GM21423 (cell line): ENCODE measurements at regions not wholly inside any gene's neighbourhood (a gene's known extent, or its start where the extent isn't known, plus 50 kb on each side); places are given as distances from the start of the nearest gene placed in this dataset.
A peak's percentile ranks its signal among the peaks of the same experiment; 100 is the strongest.

Experiments used
- ATAC-seq: cut with Tn5 transposase; IDR thresholded peaks from one replicate; pipeline ENCODE4 v1.9.1; 2021; ENCODE audit warnings: mild to moderate bottlenecking, moderate library complexity; ENCODE audit not compliant: unreplicated experiment

DNA sequence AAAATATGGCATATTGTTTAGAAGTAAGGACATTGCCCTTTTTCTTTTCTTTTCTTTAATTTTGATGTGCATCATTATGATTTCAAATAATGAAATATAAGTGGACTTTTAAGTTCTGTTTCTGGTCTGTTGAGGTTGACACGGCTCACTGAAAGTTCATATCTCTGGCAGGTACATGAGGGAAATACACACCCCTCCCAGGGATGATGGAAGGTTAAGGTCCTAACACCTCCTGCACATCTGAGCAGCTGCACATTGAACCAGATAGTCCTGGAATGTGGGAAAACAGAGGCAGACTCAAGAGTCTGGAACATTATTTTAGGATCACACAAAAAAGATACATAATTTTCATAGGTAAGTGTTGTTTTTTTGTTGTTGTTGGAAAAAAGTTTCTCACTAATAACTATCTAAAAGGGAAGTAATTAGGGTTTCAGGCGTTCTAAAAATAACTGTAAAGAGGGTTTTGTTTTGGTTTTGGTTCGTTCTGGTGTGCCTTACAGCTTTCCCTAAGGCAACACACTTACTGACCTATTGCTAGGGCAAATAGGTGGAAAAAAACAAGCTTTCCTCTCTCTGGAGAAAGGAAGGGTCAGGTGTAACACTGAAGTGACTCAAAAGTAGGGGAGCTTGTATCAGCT is 201.2 kb upstream of the PRKCQ start:
- no peak for ATAC-seq

DNA sequence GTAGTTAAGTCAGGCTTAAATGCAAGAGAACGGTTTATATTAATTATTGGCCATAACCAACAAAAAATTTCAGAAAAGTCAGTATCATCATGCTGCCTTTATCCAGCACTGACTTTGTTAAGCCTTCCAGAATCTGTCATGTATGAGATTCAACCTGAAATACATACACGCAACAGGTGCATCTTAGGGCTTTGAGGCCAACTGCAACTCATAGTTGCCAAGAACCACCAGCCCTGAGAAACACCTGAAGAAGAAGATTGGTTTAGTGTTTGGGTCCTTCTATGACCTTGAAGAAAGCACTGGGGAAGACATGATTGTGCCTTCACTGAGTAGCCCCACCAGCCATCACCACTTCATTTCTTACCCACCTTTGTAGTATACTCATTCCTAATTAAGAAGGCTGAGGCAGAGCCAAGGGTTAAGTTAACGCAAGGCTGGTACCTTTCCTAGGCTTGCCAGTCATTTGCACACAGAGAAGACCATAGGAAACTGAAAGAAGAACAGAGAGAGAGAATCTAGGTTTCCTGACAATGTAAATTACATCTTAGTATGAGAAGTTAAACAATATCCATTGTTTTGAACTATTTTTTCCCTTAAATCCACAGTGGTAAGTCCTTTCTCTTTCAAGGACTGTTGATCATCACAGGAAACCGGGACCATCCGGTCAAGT is 200.1 kb upstream of the PRKCQ start:
- ATAC-seq = peak; percentile 44

DNA sequence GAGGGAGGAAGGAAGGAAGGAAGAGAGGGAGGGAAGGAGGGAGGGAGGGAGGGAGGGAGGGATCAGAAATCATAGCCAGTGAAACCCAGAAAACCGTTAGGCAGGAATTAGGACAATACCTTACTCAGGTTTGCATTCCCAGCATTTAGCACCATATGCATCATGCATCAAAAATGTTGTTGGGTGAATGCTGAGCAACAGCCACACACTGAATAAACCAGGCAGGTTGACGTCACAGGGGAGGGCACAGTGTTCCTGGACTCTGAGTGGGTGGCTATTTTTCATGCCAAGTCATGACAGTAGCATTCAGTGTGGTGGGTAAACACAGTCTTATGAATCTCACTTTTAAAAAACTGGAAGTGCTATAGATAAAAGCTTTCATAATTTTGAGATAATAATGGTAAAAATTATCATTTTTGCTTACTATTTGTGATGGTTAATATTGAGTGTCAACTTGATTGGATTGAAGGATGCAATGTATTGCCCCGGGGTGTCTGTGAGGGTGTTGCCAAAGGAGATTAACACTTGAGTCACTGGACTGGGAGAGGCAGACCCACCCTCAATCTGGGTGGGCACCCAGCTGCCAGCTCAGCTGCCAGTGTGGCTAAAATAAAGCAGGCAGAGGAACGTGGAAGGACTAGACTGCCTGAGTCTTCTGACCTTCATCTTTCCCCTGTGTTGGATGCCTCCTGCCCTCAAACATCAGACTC is 199.1 kb upstream of the PRKCQ start:
- ATAC-seq = no peak

DNA sequence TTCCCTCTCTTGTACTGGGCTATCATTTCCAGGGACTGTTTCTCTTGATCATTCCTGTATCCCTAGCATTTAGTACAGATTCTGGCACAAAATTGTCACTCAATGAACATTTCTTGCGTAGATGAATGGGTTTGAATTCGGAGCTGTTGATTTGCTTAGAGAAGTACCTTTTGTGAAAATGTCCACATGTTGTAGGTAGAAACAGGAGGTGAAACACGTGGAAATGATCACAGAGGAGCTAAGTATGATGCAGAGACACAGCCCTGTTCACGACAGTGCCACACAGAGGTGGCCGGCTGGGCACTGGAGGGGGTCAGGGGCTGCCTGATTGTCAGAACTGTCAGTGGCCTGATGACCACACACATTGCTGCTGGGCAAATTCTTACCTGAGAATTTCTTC is 196.1 kb upstream of the PRKCQ start:
- no peak for ATAC-seq

DNA sequence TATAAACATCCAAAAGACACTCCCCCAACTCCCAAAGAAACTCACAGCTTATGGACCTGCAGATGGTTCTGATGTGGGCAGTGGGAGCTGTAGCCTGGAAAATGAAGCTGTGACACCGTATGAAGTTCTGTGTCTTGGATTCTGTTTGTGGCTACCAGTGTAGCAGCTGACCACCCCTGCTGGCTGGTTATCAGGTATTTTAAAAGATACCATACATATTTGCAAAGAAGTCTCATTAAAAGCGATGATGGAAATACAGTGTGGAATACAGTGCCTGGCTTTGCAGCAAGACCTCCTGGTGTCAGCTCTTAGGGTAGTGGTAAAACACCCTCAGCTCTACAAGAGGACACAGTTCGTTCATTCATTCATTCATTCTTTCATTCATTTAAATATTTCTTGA is 194.3 kb upstream of the PRKCQ start:
- ATAC-seq = no peak

DNA sequence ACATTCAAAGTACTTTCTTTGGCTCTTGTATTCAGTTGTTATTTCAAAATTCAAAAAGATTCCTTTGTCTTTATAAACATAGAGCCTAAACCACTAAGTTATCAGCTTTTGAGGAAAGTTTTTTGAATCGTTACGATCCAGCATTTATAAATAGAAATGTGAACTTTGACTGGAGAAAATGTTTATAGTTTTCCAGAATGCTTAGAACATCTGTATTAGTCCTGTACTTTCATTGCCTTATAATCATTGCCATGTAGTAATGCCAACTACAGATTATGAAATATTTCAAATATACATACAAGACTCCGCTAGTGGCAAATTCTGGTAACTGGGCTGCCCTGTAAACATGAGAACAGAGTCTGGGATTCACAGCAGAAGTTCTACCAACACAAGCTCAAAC is 191.3 kb upstream of the PRKCQ start:
- no peak for ATAC-seq

DNA sequence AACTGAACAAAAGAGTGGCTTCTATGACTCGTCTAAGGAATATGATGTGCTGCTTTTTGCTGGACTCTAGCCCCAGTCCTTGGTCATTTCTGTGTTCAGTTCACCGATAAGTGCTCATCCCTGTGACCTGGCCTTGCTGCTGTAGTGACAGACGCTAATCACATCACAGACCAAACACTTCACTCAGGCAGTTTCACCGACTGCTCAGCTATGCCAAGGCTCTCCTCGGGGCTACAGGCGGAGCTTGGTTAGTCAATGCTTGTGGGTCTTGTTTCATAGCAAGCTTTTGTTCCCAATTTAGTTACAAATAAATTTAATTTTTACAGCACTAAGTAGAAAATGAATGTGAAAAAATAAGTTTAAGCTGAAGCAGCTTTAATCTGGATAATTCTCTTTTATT is 190.8 kb upstream of the PRKCQ start:
- no peak for ATAC-seq

DNA sequence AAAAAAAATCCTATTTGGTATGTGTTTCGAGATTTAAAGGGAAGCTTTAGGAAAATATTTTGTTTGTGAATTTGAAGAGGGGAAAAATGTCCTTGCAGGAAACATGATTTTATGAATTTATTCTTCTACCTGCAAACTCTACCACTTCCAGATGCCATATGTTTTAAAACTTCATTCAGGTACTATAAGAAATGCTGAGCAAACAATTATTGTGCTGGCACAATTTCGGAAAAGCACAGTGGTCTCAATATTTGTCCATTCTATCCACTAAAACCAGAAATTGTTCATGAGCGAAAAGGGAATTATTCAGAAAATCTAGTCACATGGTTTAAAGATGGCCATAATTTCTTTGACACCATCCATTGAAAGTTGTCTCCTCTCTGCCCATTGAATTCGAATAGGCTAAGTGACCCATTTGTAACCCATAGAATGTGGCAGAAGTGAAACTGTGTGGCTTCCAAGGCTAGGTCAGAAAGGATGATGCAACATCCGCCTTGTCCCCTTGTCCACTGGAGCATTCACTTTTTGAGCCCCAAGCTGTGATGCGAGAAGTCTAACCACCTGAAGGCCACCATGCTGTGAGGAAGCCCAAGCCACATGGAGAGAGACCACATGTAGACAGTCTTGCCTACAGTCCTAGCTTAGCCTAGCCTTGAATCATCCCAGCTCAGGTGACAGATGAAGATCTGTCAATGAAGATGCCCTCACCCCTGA is 189.8 kb upstream of the PRKCQ start:
- ATAC-seq = no peak

DNA sequence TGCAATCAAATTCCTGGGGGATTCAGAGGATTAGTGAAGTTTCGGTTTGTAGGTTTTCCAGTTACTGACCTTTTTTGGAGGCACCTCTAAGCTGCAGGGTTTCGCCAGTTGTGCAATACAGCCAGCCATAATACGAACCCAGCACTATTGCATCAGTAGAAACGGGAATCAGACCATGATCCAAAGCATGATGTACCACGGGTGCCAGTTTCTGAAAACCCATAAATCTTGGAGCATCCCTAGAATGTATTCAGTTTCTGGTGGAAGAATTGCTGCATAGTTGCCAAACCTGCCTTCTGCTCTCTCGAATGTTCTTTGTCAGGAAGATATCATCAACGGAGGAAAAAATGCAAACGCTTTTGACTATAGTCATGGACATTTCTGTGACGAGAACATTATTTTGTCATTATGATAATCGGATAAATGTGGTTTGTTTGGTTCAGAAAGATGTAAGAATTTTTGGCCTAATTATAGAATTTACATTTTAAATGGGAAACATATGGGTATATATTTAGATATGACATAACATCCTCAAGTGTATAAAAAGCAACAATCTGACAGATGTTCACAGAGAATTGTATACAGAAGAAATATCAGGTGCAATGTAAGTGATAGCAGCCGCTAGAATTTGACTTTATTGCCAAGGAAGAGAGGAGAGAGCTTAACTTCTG is 186.2 kb upstream of the PRKCQ start:
- no peak for ATAC-seq

DNA sequence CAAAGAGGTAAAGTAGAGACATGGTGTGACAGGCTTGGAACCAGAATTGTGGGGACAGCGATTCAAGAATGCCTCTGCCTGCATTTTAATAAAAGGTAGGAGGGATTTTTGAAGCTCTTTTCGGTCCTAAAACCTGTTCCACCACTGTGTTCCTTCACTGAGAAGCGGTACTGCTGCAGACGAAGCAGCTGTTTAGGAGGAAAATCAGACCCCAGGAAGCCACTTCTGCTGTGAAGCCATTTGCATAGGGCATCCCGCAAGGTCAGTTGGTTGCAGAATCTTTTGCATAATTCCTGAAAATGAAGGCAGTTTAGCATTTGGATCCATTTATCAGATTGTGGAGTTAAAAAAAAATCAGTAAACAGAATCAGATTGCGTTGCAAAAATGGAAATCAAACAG is 183.3 kb upstream of the PRKCQ start:
- no peak for ATAC-seq

DNA sequence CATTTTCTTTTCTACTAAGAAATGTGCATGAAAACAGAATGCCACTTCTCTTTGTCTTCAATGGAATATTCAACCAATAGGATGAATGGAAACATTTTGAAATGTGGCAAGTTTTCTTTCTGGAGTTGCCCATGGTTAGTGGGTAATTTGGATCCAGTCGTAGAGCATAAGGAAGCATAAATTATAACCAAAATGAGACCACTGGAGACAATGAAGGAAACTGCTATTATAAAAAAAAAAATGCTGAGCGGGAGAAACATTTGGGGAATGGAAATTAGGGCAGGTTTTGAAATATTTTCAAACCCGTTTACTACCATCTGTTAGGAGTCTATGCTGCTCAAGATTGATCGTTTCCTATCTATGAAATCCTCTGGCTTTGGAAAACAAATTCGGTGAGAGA is 182.9 kb upstream of the PRKCQ start:
- ATAC-seq = no peak

DNA sequence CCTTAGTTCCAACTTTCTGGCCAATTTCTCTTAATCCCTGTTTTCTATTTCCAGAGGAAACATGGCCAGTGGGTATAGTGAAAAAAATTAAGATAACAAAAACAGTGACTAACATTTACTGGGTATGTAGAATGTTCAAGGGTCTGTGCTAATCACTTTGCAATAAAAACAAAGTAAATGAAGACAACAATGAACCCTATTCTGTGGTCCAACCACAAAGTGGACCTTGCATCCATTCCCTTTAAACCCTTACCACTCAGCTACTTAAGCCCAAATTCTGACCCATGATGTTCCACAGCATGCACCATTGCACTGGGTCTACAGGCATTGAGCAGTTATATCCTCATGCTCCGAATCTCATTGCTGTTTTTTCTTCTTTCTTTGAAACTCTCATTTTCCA is 179.9 kb upstream of the PRKCQ start:
- ATAC-seq = no peak

DNA sequence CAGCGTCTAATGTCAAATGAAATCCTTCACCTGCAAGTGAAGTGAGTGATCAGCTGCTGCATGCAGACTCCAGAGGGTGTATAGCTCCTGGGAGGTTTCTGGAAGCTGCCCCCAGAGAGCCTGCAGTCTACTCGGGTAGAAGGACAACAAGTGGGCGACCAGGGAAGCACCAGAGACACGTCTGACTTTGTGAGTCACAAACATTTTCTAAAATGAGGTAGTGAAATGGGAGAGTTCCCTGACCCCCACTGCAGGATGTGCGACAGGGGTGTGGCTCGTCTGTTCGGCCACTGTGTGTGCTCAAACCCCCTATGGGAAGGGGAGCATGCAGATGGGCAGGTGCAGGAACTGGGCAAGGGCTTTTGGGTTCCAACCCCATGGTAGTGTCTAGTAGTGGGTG is 177.1 kb upstream of the PRKCQ start:
- ATAC-seq = no peak

DNA sequence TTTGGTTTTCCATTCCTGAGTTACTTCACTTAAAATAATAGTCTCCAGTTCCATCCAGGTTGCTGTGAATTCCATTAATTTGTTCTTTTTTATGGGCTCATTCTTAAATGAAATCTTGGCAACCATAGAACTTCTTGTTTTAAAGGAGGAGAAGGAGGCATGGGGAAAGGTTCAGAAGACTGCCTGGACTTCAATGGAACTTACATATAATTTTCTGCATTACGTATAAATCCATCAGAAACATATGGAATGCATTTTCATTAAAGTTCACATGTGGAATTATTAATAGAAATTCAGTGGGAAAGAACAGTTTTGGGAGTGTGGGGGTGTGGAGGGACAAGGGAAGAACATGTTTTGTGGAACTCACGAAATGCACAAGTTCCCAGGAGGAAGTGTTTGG is 176.6 kb upstream of the PRKCQ start:
- ATAC-seq = no peak

DNA sequence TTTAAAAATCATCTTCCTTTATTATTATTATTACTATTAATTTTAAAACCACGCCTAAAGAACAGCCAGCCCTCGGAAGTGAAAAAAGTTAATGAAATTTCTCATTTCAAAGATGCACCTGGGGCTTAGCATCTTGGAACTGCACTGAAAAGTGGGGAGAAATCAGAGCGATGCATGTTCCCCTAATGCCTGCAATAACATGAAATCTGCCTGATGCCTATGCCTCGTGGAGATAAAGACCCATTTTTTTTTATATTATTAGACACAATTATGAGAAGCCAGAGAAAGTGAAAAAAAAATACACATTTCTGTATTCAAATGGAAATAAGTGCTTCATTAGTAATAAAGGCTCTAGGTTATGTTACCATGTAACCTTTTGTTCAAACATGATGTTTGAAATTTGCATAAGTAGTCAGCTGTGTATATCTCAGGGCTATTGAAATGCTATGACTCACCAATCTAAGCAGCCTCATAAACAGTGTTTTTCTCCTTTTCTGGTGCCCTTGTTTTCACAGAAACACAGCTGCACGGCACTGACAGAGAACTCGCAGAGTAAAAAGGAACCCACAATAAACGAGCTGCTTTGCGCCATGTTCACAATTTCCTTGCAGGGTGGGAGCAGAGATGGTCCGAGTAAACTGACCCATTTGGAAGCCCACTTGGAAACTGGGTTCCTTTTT is 175.8 kb upstream of the PRKCQ start:
- ATAC-seq = peak; percentile 49

DNA sequence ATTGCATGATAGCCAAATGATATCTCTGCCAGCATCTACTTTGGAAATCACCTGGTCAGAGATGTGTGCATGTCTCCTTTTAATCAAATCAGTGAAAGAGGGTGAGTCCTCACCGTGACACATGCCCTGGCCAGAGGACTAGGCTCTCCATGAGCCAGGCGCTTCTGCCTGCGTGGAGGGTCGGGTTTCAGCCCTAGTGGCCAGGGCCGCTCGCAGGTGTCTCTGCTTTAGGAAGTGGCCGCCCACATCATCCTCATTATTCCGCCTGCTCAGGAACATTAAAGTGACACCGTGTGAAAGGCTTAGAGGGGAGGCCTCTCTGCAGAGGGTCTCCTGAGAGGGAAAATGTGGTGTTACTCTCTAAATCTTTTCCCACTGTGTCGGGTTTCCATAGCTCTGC is 173.6 kb upstream of the PRKCQ start:
- ATAC-seq = no peak

DNA sequence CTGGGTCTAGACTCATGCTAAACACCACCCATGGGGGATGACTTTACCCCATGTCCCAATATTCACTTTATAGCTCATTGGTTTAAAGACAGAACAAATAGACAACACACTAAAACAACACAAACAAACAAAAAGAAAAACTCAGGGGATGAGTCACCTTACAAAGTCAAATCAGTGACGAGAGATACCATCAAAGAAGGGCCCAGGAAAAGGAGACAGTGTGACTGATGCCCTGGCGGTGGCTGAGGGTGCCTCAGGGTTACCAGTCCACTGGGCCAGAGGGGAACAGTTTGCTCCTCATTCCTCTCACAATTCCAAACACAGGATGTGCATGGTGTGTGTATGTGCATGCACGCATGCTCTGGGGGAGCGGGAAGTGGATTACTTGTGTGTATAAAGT is 171.3 kb upstream of the PRKCQ start:
- ATAC-seq = no peak

DNA sequence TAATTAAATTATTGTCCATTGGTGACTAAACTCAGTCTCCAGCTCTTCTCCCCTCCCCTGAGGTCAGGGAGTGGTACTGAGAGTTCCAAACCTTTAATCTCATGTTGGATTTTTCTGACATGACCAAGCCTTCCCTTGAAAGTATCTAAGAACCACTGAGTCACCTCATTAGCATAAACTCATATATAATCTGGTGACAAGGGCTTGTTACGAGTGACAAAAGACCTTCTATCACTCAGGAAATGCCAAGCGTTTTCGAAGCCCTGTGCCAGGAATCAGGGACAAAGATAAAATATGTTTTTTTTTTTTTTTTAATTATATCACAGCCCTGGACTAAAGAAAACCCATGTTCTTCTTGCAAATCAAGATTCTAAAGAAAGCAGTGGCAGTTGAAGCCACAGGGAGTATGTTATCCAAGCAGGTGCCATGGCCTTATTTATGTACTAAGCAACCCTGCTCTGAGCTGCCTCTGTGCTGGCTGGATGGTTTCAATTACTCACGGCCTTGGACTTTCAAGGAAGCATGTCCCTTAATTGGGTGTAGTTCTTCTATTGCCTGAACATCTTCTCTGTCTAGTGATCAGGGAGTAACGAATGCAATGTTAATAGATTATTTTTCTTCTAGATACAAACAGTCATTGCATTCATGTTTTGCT is 169.0 kb upstream of the PRKCQ start:
- ATAC-seq = no peak

DNA sequence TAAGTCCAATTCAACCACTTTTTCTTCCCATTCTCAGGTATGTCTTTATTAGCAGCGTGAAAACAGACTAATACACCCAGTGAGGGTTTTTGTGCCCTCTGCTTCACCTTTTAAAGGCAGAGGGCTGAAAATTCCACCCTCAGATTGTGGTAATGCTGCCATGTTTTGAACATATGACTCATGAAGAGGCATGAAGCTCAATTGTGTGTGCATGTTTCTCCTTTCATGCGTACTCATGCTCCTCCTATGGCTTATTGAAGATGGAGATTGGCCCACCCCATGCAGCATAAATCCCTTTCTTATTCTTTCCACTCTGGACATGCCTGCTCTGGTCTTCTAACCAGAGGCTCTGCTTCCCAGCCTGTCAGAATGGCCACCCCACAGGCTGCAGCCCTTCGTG is 168.0 kb upstream of the PRKCQ start:
- ATAC-seq = no peak

DNA sequence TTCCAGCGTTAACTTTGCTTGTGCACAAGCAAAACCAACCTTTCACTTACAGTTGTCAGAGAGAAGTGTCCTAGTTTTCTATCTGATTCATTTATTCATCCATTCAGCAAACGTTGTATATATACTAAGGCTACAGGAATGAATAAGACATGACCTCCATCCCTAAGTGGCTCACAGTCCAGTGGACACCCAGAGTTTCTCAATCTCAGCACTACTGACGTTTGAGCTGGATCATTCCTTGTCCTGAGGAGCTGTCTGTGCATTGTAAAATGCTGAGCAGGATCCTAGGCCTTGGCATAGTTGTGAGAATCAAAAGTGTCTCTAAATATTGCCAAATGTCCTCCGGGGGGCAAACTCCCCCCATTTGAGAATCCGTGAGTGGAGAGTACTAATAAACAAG is 166.7 kb upstream of the PRKCQ start:
- ATAC-seq = no peak
